Thymus (tissue), 11 donors: ENCODE measurements at regions not wholly inside any gene's neighbourhood (a gene's known extent, or its start where the extent isn't known, plus 50 kb on each side); places are given as distances from the start of the nearest gene placed in this dataset.
"Not testable (repeated sequence)": the region's sequence is repeated elsewhere in the genome, so short reads cannot be mapped to it uniquely, and the experiment has no call there.

Experiments used
- DNase-seq, 9 donors: peaks; one replicate each; pipeline ENCODE4 v3.0.0-alpha.2; 2013; ENCODE audit warnings: low spot score in 9 of 9, low read depth in 6 of 9, missing footprints in 1 of 9
- H3K27ac ChIP-seq, 2 donors: one replicate each; pipeline ENCODE4 v1.5.1; 2013; ENCODE audit warnings: control low read depth in 1 of 2, low read depth in 1 of 2, low read length in 1 of 2, mild to moderate bottlenecking in 1 of 2, moderate library complexity in 1 of 2
- H3K27me3 ChIP-seq, 2 donors: one replicate each; pipeline ENCODE4 v1.5.1; 2013; ENCODE audit warnings: low read length in 1 of 2; ENCODE audit not compliant: control insufficient read depth in 2 of 2, insufficient read depth in 1 of 2
- H3K36me3 ChIP-seq, 2 donors: one replicate each; pipeline ENCODE4 v1.5.1; 2013; ENCODE audit warnings: low read length in 1 of 2, mild to moderate bottlenecking in 1 of 2, moderate library complexity in 1 of 2; ENCODE audit not compliant: control insufficient read depth in 2 of 2, insufficient read depth in 2 of 2
- H3K4me1 ChIP-seq, 2 donors: one replicate each; pipeline ENCODE4 v1.5.1; 2013; ENCODE audit warnings: low read length in 2 of 2; ENCODE audit not compliant: control insufficient read depth in 2 of 2, insufficient read depth in 2 of 2
- H3K4me3 ChIP-seq, 2 donors: one replicate each; pipeline ENCODE4 v1.5.1; 2013; ENCODE audit warnings: low read length in 2 of 2, control low read depth in 1 of 2, mild to moderate bottlenecking in 1 of 2
- H3K9me3 ChIP-seq, 2 donors: one replicate each; pipeline ENCODE4 v1.5.1; 2013; ENCODE audit warnings: low read length in 1 of 2, mild to moderate bottlenecking in 1 of 2; ENCODE audit not compliant: control insufficient read depth in 2 of 2, insufficient read depth in 1 of 2
- WGBS: extraction: QIAGEN DNeasy Blood & Tissue Kit; methylation state at CpG from one replicate; pipeline ENCODE4 v1.1.7; 2013; 5-methylcytosine and 5-hydroxymethylcytosine counted together
- donor health status: healthy.

DNA sequence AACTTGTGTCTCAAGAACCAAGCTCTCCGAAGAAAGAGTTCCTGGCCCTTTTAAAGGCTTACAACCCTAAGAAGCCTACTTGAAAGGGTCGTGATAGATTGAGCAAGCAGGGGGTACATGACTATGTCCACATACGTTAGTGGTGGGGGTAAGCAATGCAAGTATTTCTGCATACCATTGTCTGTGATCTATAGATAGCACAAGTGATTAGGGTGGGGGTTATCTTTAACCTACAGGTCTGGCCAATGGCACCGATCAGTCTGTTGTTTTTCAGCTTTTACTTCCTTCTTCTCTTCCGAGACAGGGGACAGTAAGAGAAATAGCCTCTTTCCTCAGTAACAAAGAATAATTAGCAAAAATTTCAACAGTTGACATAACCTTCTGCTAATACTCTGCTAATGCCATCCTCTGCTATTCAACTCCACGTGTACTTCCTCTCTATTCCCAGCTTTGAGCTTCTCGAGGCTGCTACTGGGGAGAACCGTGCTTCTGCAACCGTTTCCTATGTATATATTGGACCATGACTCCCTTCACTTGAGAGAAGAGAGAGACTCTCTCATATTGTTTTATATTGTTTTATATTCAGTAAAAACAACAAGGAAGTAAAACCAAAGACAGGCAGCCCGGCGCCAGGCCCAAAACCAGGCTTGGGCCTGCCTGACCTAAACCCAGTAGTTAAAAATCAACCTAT, 727.7 kb upstream of the NCAM2 start:
- no peaks in the 10 kb centered on the region for H3K36me3 ChIP-seq
- H3K27ac ChIP-seq, result no peak overlapping the region
- no peaks in the 10 kb centered on the region for H3K4me1 ChIP-seq
- no peaks in the 10 kb centered on the region for H3K27me3 ChIP-seq
- H3K9me3 ChIP-seq, result no peaks in the 10 kb centered on the region
- no peak for DNase-seq
- 94% methylated on average over 11 of the region's 11 CpGs for WGBS
- H3K4me3 ChIP-seq, result no peak overlapping the region

DNA sequence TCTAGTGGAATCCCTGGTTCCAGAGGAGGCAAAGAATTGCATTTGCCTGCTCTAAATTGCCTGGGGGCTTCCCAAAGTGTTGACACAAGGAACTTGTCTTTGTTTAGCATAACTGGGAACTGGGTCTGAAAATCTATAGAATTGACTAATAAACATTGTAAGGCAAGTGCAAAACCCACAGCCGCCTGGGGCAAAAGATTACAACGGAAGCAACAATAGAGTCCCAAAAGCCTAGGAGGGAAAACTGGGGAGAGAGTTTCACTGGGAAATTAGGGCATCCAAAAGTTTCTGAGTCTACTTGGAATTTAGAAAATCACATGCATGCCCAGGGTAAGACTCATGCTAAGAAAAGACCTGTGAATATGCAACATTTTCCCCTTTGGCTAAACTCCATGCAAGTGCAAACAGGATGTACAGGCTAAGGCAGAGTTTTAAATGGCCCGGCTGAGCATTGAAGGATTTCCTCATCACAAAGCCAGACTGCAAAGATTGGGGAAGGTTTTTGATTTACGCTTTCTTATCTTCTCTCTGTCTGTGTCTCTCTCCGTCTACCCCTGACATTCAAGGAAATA, 725.3 kb upstream of the NCAM2 start:
- WGBS, result 74% methylated on average over 5 of the region's 5 CpGs
- H3K27ac ChIP-seq, result no peak overlapping the region

DNA sequence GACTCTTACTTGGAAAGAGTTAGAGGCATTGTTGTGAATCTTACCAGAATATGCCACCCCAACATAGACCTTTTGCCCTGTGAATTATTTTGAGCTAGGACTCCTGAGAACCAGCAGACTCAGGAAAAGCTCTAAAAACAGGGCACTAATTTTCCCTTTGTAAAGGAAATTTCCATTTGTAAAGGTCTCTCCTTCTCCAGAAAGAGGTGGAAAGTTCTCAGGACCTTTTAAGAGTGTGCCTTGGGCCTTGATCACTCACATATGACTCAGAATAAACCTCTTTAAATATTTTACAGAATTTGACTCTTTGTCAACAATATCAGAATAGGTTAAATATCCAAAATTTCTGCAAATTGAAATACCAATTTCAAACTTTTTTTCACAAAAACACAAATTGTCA, 721.8 kb upstream of the NCAM2 start:
- Histone ChIP-seq H3K4me3 (no peak overlapping the region), H3K27me3 (no peaks in the 10 kb centered on the region), H3K9me3 (no peaks in the 10 kb centered on the region), H3K27ac (no peak overlapping the region), H3K36me3 (no peaks in the 10 kb centered on the region), H3K4me1 (no peaks in the 10 kb centered on the region)
- DNase-seq, result no peak

More for the DNA sequence above, 725.3 kb upstream of the NCAM2 start:
- no peaks in the 10 kb centered on the region for H3K36me3 ChIP-seq
- no peaks in the 10 kb centered on the region for H3K27me3 ChIP-seq
- H3K9me3 ChIP-seq, result no peaks in the 10 kb centered on the region
- no peak overlapping the region for H3K4me3 ChIP-seq
- DNase-seq, result no peak
- H3K4me1 ChIP-seq, result no peaks in the 10 kb centered on the region

DNA sequence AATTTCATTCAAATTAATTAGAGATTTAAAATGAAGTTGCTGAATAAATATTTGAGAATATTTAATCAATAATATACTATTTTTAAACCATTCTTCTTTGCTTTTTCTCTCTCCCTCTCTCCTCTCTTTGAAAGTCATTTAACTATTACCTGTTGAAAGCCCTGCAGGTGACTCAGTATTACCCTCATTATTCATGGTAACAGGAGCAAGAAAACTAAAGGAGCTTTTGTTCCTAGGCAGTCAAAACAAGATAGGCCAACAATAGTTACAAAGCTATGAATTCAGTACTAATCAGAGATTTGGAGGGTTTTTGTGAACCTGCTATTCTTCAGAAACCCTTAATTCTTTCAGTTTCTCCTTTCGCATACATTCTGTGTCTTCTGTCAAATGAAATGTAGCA, 721.3 kb upstream of the NCAM2 start:
- Histone ChIP-seq H3K27ac (no peak overlapping the region), H3K36me3 (no peaks in the 10 kb centered on the region), H3K27me3 (no peaks in the 10 kb centered on the region), H3K4me3 (no peak overlapping the region), H3K9me3 (no peaks in the 10 kb centered on the region), H3K4me1 (no peaks in the 10 kb centered on the region)
- 96% methylated on average over 1 of the region's 1 CpG for WGBS
- no peak for DNase-seq

DNA sequence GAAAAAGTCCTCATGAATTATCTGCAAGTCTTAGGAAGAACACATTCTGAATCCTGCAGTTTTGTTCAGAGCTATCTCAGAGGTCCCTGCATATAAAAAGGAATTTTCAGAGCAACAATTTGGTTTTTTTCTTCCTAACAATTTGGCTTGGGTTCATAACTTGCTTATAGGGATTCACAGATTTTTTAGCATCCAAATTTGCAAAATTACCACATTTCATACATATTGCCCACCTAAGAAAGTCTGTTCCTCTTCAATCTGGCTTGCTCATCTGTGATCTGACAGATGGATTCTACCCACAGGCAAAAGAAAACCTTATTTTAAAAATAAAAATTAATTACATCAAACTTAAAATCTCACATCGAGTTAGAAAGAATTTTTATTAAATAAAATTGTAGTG, 714.4 kb upstream of the NCAM2 start:
- Histone ChIP-seq H3K27me3 (no peaks in the 10 kb centered on the region), H3K4me1 (no peaks in the 10 kb centered on the region), H3K36me3 (no peaks in the 10 kb centered on the region), H3K4me3 (no peak overlapping the region), H3K27ac (no peak overlapping the region), H3K9me3 (no peaks in the 10 kb centered on the region)
- WGBS, result 89% methylated on average over 1 of the region's 1 CpG
- no peak for DNase-seq

DNA sequence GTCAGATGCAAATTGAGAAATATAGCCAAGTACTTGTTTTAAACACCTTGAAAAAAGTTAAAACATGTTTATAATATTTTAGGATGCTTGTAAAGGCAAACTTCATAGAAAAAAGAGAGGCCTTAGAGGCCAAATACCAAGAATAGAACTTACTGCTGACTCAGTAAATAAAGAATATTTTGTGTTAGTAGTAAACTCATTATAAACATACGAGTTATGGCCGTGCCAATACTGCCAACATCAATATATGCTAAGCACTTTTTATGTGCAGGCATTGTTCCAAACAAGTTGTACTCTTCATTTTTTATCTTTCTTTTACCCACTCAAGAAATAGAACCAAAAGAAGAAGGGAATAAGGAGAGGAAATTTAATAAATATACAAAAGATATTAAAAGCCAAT, 705.9 kb upstream of the NCAM2 start:
- H3K9me3 ChIP-seq, result no peaks in the 10 kb centered on the region
- no peak for DNase-seq
- H3K4me1 ChIP-seq, result no peaks in the 10 kb centered on the region

DNA sequence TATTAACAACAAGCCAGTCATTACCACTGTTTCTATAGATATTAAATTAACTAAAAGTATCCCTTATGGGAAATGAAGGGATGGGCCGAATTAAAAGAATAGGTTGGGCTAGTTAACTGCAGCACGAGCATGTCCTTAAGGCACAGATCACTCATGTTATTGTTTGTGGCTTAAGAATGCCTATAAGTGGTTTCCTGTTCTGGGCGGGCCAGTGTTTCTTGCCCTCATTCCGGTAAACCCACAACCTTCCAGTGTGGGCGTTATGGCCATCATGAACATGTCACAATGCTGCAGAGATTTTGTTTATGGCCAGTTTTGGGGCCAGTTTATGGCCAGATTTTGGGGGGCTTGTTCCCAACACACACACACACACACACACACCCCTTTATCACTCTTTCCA, 705.4 kb upstream of the NCAM2 start:
- not testable (repeated sequence) for H3K4me3 ChIP-seq, H3K9me3 ChIP-seq, DNase-seq, H3K27ac ChIP-seq, H3K27me3 ChIP-seq, H3K36me3 ChIP-seq, H3K4me1 ChIP-seq
- WGBS, result 35% methylated on average over 5 of the region's 5 CpGs

More for the DNA sequence above, 705.9 kb upstream of the NCAM2 start:
- no peak overlapping the region for H3K27ac ChIP-seq
- no peaks in the 10 kb centered on the region for H3K27me3 ChIP-seq
- no peak overlapping the region for H3K4me3 ChIP-seq
- H3K36me3 ChIP-seq, result no peaks in the 10 kb centered on the region
- WGBS, result 93% methylated on average over 2 of the region's 2 CpGs

DNA sequence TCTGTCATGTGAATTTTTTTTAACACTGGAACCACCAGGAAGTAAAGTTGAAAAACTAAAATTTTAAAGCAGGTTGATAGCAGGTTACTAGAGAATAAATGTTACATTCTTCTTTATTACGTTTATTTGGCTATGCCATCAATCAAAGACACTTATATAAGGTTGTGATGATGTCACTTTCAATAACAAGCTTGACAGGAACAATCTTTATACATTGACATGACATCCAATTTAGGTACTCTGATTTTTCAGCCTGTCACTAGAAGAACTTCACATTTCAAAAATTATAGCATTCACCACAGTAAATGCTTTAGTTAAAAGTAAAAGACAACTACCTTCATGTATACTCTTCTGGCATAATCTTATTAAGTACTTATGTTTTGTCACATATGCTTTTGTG, 696.8 kb upstream of the NCAM2 start:
- Histone ChIP-seq H3K4me3 (no peak overlapping the region), H3K27ac (no peak overlapping the region), H3K27me3 (no peaks in the 10 kb centered on the region), H3K9me3 (no peaks in the 10 kb centered on the region), H3K36me3 (no peaks in the 10 kb centered on the region), H3K4me1 (no peaks in the 10 kb centered on the region)
- WGBS, result 79% methylated on average over 1 of the region's 1 CpG
- DNase-seq, result no peak

DNA sequence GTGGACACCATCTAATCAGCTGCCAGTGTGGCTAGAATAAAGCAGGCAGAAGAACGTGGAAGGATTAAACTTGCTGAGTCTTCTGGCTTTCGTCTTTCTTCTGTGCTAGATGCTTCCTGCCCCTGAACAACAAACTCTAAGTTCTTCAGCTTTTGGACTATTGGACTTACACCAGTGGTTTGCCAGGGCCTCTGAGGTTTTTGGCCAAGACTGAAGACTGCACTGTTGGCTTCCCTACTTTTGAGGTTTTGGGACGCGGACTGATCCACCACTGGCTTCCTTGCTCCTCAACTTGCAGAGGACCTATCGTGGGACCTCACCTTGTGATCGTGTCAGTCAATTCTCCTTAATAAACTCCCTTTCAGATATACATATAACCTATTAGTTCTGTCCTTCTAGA, 696.1 kb upstream of the NCAM2 start:
- 90% methylated on average over 6 of the region's 6 CpGs for whole genome bisulfite sequencing
- Histone ChIP-seq H3K9me3 (no peaks in the 10 kb centered on the region), H3K4me1 (no peaks in the 10 kb centered on the region), H3K36me3 (no peaks in the 10 kb centered on the region), H3K27me3 (no peaks in the 10 kb centered on the region), H3K27ac (no peak overlapping the region), H3K4me3 (no peak overlapping the region)
- DNase-seq, result no peak
